H1 (cell line): ENCODE measurements at regions not wholly inside any gene's neighbourhood (a gene's known extent, or its start where the extent isn't known, plus 50 kb on each side); places are given as distances from the start of the nearest gene placed in this dataset.

Experiments used
- ATF3 ChIP-seq: IDR thresholded peaks from 2 replicates; pipeline ENCODE4 v1.6.1; 2011; ENCODE audit warnings: low read depth, mild to moderate bottlenecking, low read length; ENCODE audit not compliant: insufficient read depth
- NANOG ChIP-seq: IDR thresholded peaks from 2 replicates; pipeline ENCODE4 v1.6.1; 2011; ENCODE audit warnings: low read length, low read depth, mild to moderate bottlenecking, inconsistent platforms; ENCODE audit not compliant: insufficient read depth, poor library complexity, severe bottlenecking
- PHF8 ChIP-seq: fragments of 200-600 bp; sonication (generic); conservative IDR thresholded peaks from 2 replicates; pipeline ENCODE4 v1.7.1; 2012; ENCODE audit warnings: low read depth, mild to moderate bottlenecking, inconsistent platforms, low read length, moderate library complexity
- RBBP5 ChIP-seq: IDR thresholded peaks from 2 replicates; pipeline ENCODE4 v1.7.1; 2012; ENCODE audit warnings: low read depth, mild to moderate bottlenecking, inconsistent platforms, low read length, moderate library complexity, borderline replicate concordance
- RFX5 ChIP-seq: IDR thresholded peaks from 2 replicates; pipeline ENCODE4 v1.6.1; 2011; ENCODE audit warnings: low read depth, low read length, improper control_type of control experiment, borderline replicate concordance
- SIX5 ChIP-seq: IDR thresholded peaks from 2 replicates; pipeline ENCODE4 v1.6.1; 2011; ENCODE audit warnings: mild to moderate bottlenecking, low read depth, low read length
- ZNF274 ChIP-seq: IDR thresholded peaks from 2 replicates; pipeline ENCODE4 v1.7.0; 2012; ENCODE audit warnings: low read length, borderline replicate concordance; ENCODE audit errors: extremely low read depth

- TF ChIP-seq ZNF274 (no peak), ATF3 (no peak), RFX5 (no peak), NANOG (no peak), PHF8 (no peak), RBBP5 (no peak), SIX5 (no peak)
Measured at GRCh38 chr2:11962707-11963328, 216.4 kb downstream of the LPIN1 start (continued).
